ENCODE measurements at regions not wholly inside any gene's neighbourhood (a gene's known extent, or its start where the extent isn't known, plus 50 kb on each side); places are given as distances from the start of the nearest gene placed in this dataset.
"Not testable (repeated sequence)": the region's sequence is repeated elsewhere in the genome, so short reads cannot be mapped to it uniquely, and the experiment has no call there.

GRCh38 chr4:178192611-178193010, 750.4 kb upstream of the AGA start:
- no peak for DNase-seq

GRCh38 chr4:178196751-178197374, 754.6 kb upstream of the AGA start:
- no peak for DNase-seq

- no peak for DNase-seq
Measured at GRCh38 chr4:178198691-178199090, 756.5 kb upstream of the AGA start.

- DNase-seq, result no peak
Measured at GRCh38 chr4:178202422-178202821, 760.2 kb upstream of the AGA start.

GRCh38 chr4:178205826-178206225, 763.6 kb upstream of the AGA start:
- DNase-seq, result no peak

- no peak for DNase-seq
Measured at GRCh38 chr4:178215309-178215708, 773.1 kb upstream of the AGA start.

GRCh38 chr4:178215763-178216162, 773.5 kb upstream of the AGA start:
- DNase-seq, result no peak

- DNase-seq, result not testable (repeated sequence)
Measured at GRCh38 chr4:178226421-178226820, 784.2 kb upstream of the AGA start.

GRCh38 chr4:178233906-178234305, 791.7 kb upstream of the AGA start:
- DNase-seq, result no peak

- DNase-seq, result no peak
Measured at GRCh38 chr4:178240891-178241290, 798.7 kb upstream of the AGA start.

GRCh38 chr4:178241601-178242118, 799.4 kb upstream of the AGA start:
- no peak for DNase-seq

GRCh38 chr4:178242655-178243054, 800.4 kb upstream of the AGA start:
- no peak for DNase-seq

- DNase-seq, result no peak
Measured at GRCh38 chr4:178244785-178245184, 802.5 kb upstream of the AGA start.

- DNase-seq, result no peak
Measured at GRCh38 chr4:178255172-178255571, 812.9 kb upstream of the AGA start.

- no peak for DNase-seq
Measured at GRCh38 chr4:178258603-178259002, 816.4 kb upstream of the AGA start.

GRCh38 chr4:178259566-178259965, 817.3 kb upstream of the AGA start:
- DNase-seq, result no peak

- DNase-seq, result no peak
Measured at GRCh38 chr4:178264001-178264400, 821.8 kb upstream of the AGA start.

GRCh38 chr4:178271386-178271785, 829.1 kb upstream of the AGA start:
- DNase-seq, result no peak

- DNase-seq, result no peak
Measured at GRCh38 chr4:178273168-178273567, 830.9 kb upstream of the AGA start.

GRCh38 chr4:178275671-178276360, 833.6 kb upstream of the AGA start:
- DNase-seq, result no peak

- no peak for DNase-seq
Measured at GRCh38 chr4:178280362-178280761, 838.1 kb upstream of the AGA start.

- DNase-seq, result no peak
Measured at GRCh38 chr4:178288462-178288861, 846.2 kb upstream of the AGA start.

GRCh38 chr4:178293601-178294000, 851.4 kb upstream of the AGA start:
- no peak for DNase-seq

- no peak for DNase-seq
Measured at GRCh38 chr4:178296669-178297068, 854.4 kb upstream of the AGA start.

- no peak for DNase-seq
Measured at GRCh38 chr4:178306565-178306964, 864.3 kb upstream of the AGA start.
